RWPE1 (cell line): ENCODE measurements at regions not wholly inside any gene's neighbourhood (a gene's known extent, or its start where the extent isn't known, plus 50 kb on each side); places are given as distances from the start of the nearest gene placed in this dataset.

ENCODE experiments used
- CTCF ChIA-PET: fragments of 350-600 bp; sonication (Branson Sonifier 250); formaldehyde crosslinking; extraction: SDS; loops from one replicate; lab custom pipeline; 2021; lab: Yijun Ruan, JAX
- POLR2A ChIA-PET: fragments of 400-600 bp; formaldehyde crosslinking; extraction: SDS; loops from one replicate; lab custom pipeline; 2020; ENCODE audit warnings: antibody characterized with exemption; ENCODE audit not compliant: low non-redundant PET; lab: Yijun Ruan, JAX
- DNase-seq: peaks from one replicate; pipeline ENCODE4 v3.0.0; 2012; ENCODE audit warnings: low spot score
- H3K27ac ChIP-seq: fragments of 450-650 bp; 2 replicates; pipeline ENCODE4 v1.5.1; 2017
- TF ChIP-seq, protein P1 (sequence below): fragments of 450-650 bp; conservative IDR thresholded peaks from 2 replicates; pipeline ENCODE4 v1.5.1; 2017; ENCODE audit warnings: low read depth, mild to moderate bottlenecking

DNA sequence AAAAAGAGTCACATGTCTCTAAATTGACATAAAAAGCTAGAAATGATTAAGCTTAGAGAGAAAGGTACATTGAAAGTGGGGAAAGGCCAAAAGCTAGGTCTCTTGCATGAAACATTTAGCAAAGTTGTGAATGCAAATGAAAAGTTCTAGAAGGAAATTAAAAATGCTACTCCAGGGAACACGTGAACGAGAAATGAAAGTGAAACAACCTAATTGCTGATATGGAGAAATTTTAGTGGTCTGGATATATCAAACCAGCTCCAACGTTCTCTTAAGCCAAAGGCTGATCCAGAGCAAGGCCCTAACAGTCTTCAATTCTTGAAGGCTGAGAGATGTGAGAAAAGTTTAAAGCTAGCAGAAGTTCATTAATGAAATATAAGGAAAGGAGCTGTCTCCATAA, 419.8 kb downstream of the SLITRK6 start:
- H3K27ac ChIP-seq = no peak overlapping the region
- DNase-seq = no peak
- CTCF ChIA-PET = no interaction called here

DNA sequence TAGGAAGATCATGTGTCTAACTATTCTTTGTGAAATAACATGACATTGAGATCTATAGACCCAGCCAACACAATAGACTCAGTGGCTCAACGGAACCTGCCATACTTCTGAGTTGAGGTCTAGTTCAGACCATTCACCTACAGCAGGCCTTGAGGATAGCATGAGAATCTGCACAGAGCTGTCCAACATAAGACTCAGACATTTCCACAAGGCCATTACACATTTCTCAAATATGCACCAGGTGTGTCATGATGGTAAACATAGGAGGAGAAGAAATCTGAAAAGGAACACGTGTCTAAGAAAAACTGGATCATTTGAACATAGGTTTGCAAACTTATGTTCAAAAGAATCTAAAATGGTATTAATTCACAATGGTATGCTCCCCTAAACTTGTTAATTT, 421.4 kb downstream of the SLITRK6 start:
- DNase-seq = peak; percentile 53
- no peak overlapping the region for H3K27ac ChIP-seq
- POLR2A ChIA-PET = no interaction called here
- CTCF ChIA-PET = no interaction called here
- TF ChIP-seq, protein P1, sequence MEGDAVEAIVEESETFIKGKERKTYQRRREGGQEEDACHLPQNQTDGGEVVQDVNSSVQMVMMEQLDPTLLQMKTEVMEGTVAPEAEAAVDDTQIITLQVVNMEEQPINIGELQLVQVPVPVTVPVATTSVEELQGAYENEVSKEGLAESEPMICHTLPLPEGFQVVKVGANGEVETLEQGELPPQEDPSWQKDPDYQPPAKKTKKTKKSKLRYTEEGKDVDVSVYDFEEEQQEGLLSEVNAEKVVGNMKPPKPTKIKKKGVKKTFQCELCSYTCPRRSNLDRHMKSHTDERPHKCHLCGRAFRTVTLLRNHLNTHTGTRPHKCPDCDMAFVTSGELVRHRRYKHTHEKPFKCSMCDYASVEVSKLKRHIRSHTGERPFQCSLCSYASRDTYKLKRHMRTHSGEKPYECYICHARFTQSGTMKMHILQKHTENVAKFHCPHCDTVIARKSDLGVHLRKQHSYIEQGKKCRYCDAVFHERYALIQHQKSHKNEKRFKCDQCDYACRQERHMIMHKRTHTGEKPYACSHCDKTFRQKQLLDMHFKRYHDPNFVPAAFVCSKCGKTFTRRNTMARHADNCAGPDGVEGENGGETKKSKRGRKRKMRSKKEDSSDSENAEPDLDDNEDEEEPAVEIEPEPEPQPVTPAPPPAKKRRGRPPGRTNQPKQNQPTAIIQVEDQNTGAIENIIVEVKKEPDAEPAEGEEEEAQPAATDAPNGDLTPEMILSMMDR = no peak

More for the DNA sequence above, 419.8 kb downstream of the SLITRK6 start:
- TF ChIP-seq, protein P1 = no peak
- POLR2A ChIA-PET = no interaction called here

DNA sequence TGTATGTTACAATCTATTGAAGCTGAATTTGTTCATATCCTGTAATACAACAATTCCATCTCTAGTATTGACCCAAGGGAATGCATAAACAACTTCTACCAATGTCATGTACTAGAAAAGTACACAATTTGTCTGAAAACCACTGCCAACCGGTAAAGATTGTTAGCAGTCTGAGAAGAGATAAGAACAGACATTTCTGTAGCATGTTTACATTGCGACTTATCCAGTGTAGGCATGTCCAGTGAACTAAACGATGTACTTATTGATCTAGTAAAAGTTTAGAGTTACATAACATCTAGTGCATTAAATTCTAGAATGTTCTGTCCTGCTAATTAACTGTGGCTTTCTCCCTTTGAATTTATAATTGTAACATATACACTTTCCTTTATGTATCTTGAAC, 425.9 kb downstream of the SLITRK6 start:
- H3K27ac ChIP-seq = no peak overlapping the region
- DNase-seq = no peak
- POLR2A ChIA-PET = no interaction called here
- CTCF ChIA-PET = no interaction called here
- TF ChIP-seq, protein P1 = no peak

- no peak for DNase-seq
- ChIA-PET CTCF (no interaction called here), POLR2A (no interaction called here)
- TF ChIP-seq, protein P1 = no peak
- no peak overlapping the region for H3K27ac ChIP-seq
Measured at GRCh38 chr13:85371254-85371653, 428.0 kb downstream of the SLITRK6 start.

DNA sequence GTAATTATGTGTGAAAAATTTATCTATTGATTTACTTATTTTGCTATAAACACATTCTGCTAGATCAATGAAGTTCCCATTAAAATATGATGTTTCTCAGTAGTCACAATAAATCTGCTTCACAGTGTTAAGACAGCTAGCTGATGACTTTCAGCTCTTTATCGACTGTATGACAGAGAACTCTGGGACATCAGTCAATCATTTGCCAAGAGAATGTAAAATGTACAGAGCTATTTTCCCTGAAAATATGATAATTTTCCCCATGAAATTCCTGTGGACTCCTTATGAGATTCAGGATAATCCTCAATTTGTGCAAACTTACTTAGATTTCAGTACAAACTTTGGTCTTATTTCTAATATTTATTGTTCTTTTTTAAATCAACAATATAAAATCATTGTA, 430.5 kb downstream of the SLITRK6 start:
- POLR2A ChIA-PET = no interaction called here
- CTCF ChIA-PET = interaction anchor here (0.5 kb wide), 1 partner anchor 96 kb away, joined by 3 read pairs; no protein-coding TSS in a partner anchor
- no peak overlapping the region for H3K27ac ChIP-seq
- TF ChIP-seq, protein P1 = no peak
- DNase-seq = no peak

- POLR2A ChIA-PET = no interaction called here
- DNase-seq = no peak
- CTCF ChIA-PET = no interaction called here
Measured at GRCh38 chr13:85367887-85368286, 431.3 kb downstream of the SLITRK6 start.

More at GRCh38 chr13:85367887-85368286, 431.3 kb downstream of the SLITRK6 start:
- TF ChIP-seq, protein P1 = no peak
- no peak overlapping the region for H3K27ac ChIP-seq
